ENCODE measurements at regions not wholly inside any gene's neighbourhood (a gene's known extent, or its start where the extent isn't known, plus 50 kb on each side); places are given as distances from the start of the nearest gene placed in this dataset.

- no peak for DNase-seq
These were observed 78.3 kb downstream of the RAMP3 start for GRCh38 chr7:45235905-45236304.

DNA sequence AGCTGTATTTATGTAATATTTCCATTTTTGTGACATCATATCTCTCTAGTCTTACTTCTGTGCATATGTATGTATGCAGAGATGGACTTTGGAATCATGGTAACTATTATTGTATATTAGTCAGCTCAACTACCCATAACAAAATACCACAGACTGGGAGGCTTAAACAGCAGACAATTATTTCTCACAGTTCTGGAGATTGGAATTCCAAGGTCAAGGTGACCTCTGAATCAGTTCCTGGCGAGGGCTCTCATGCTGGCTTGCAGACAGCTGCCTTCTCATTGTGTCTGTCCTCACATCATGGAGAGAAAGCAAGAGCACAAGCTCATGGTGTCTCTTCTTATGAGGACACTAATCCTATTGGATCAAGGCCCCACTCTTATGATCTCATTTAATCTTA, 79.1 kb downstream of the RAMP3 start:
- DNase-seq: no peak

DNA sequence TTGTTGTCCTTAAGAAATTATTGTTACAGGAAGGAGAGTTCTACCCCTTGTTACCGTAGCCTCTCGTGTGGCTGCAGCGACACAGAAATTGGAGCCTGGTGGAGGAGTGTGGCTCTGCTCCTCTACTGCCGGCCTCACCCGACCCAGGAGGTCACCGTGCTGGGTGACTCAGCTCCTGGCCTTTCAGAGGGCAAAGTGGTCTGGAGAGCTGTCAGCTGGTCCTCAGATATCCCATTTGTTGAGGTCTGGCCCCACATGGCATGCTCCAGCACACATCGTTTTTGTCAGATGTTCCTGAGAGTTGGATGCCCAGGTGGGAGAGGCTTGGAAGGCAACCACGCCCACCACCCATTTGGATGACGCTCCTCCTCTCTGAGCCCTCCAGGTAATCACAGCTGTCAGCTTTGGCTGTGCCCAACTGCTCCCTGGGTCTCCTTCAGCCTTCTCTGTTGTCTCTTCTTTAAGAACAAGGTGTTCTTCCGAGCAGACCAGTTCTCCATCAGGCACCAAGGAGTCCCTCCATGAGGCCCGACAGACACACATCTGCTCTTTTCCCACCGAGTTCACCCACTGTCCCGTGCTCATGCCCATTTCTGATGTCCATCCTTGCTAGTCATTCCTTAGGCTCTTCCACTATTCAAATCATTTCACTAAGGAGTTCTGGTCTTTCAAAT, 80.3 kb downstream of the RAMP3 start:
- no peak for DNase-seq

GRCh38 chr7:45238806-45239205, 81.2 kb downstream of the RAMP3 start:
- DNase-seq: no peak

- DNase-seq: no peak
These were observed 81.9 kb downstream of the RAMP3 start for GRCh38 chr7:45239486-45239885.

DNA sequence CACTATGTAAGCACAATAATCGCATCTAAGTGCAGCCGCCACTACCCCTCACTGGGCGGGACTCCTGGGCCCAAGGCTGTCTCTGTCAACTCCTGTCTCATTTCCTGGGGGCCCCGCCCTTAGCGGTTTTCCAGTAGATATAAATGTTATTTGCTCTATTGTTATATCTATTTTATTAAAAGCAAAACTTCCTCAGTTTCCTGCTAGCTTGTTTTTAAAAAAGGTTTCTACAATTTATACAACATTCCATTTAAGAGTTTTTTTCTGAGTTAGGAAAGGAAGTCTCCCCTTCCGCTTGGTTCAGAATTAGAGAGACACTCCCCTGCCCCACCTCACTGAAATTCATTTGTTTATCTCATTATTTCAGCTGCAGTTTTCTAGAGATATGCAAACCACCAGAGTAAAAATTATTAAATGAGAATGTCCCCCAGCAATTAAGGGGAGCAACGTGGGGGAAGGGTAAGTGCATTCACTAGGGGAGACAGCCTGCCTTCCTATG, 82.7 kb downstream of the RAMP3 start:
- no peak for DNase-seq

DNA sequence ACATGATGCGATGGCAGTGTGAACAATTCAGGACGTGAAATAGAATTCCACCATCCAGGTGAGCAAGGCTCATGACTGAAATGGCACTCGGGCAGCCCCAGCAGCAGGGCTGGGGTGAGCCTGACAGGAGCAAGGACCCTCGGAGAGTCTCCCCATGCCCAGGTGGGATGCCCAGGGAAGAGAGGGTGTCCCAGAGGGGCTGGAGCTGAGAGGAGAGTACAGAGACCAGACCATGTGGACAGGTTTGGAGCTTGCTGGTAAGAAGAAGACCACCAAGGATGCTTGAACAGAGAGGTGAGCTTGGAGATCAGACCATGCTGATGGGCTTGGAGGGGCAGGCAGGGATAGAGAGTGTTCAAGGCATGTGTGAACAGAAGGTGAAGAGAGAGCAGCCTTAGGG, 83.3 kb downstream of the RAMP3 start:
- no peak for DNase-seq

- DNase-seq: no peak
These were observed 83.9 kb downstream of the RAMP3 start for GRCh38 chr7:45241339-45242109.

GRCh38 chr7:45242261-45242660, 84.7 kb downstream of the RAMP3 start:
- no peak for DNase-seq

- no peak for DNase-seq
These were observed 85.1 kb downstream of the RAMP3 start for GRCh38 chr7:45242698-45243097.

DNA sequence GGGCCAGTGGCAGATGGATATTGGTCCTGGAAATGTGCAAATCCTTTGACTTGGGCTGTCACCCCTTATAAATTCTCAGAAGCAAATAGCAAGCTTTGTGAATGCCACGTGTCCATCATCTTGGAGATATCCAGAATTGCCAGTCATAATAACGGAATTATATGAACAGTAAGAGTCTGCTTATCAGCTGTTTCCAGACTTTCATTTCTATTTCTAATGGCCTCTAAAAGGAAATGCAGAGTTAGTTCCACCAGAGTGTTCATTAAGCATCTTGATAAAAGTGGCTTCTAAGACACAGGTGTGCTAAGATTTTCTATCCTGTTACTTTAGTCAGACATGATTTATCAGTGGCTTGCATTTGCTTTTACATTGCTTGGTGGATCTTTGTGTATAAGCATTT, 87.4 kb downstream of the RAMP3 start:
- DNase-seq: no peak

- DNase-seq: no peak
These were observed 88.7 kb downstream of the RAMP3 start for GRCh38 chr7:45246339-45246738.

DNA sequence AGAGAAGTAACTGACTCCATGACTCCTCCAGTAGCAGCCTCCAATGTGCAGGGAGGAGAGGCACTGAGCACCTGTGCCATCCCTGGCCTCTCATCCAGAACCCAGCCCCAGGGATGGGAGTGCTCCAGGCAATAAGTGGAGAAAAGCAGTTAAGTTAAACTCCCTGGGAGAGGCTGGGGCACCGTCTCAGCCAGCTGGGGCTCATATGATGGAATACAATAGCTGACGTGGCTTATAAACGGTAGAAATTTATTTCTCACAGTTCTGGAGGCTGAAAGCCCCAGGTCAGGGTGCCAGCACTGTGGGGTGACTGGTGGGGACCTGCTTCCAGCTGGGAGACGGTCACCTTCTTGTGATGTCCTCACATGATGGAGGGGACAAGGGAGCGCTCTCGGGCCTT, 94.7 kb downstream of the RAMP3 start:
- DNase-seq: no peak

DNA sequence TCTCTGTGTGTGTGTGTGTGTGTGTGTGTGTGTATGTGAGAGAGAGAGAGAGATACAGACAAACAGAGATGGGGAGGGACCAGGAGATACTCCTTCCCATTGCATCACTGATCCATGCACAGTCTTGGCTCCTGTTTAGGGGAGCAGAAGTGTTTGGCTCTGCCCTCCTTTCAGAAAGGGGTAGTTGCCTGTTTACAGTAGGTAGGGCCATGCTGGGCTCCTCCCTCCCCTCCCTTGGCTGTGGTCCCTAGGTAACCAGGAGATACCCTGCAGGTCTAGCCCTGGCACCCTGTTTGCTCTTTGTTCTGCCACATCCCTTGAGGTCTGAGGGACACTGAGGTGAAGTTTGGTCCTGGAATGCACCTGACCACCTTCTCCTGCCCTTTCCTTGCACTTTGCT, 95.3 kb downstream of the RAMP3 start:
- no peak for DNase-seq

GRCh38 chr7:45253368-45253767, 95.8 kb downstream of the RAMP3 start:
- no peak for DNase-seq

DNA sequence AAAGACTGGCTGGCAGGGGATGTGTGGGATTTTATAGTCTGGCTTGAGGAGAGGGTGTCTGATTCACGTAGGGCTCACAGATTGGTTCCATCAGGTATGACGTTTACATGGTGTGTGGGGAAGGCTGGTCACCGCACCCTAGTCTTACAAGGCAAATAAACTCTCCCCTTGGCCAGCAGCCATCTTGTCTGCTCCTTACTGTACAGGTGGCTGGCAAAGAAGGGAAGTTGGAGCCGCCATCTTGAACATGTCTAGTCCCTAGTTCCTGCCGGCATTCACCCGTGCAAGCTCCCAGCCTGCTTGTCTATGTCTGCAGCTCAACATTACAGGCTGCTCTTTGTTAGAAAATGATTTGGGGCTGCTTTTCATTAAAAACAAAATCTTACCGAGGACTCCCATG, 97.6 kb downstream of the RAMP3 start:
- no peak for DNase-seq

- DNase-seq: no peak
These were observed 98.7 kb downstream of the RAMP3 start for GRCh38 chr7:45256309-45256708.

DNA sequence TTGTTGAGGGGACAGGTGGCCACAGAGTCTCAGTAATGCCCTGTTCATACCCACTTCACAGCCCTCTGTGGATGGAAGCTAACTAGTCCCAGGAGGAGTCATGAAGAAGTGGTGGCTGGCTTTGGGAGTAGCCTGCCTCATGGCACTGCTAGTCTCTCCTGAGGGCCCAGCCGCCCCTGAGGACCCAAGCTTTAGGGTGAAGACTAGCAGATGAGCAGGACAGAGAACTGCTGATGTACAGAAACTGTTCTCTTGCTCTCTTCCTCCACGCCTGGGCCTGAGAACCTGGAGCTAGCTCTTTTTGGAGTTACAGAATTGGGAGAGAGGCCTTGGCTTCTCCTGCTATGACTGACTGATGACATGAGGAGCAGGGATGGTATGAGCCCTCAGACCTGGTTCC, 99.2 kb downstream of the RAMP3 start:
- no peak for DNase-seq

DNA sequence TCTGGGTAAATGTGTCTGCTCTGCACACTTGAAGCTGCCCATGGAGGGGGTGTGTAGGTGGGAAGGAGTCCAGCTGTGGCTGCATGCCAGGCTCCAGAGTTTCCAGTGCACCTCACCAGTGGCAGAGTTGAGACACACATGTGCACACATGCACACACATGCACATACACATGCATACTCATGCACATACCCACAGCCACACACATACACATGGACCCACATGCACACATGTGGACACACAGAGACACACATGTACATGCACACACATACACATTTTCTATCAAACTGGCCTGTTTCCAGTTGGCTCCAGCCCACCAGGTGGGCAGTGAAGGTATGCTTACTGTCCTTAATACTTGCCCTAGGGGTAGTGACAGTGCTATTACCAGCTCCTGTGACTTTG, 99.7 kb downstream of the RAMP3 start:
- DNase-seq: no peak

GRCh38 chr7:45258533-45259226, 101.1 kb downstream of the RAMP3 start:
- DNase-seq: no peak

DNA sequence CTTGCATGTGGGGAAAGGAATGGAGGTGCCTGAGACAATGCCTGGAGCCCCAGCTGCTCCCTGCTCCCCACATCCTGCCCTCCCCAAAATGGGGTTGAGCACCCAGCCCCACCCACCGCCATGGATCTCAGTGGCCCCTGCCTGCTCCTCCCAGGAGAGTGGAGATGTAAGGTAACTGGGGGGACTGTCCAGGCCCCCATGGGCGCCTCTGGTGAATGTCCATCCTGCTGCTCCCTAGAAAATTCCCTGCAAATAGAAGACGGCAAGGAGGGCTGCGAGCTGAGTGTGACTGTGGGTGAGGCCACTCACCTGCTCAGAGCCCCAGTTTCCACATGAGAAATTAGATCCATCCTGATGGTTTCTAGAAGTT, 101.6 kb downstream of the RAMP3 start:
- DNase-seq: no peak

- peak; percentile 68 for DNase-seq
These were observed 102.5 kb downstream of the RAMP3 start for GRCh38 chr7:45259966-45260646.

- DNase-seq: no peak
These were observed 109.7 kb downstream of the RAMP3 start for GRCh38 chr7:45267262-45267661.
